A673 (cell line): ENCODE measurements at regions not wholly inside any gene's neighbourhood (a gene's known extent, or its start where the extent isn't known, plus 50 kb on each side); places are given as distances from the start of the nearest gene placed in this dataset.

Experiments
- BruUV-seq: library from RNA; stranded (reverse); fragments of 400-500 nt; replicated peaks from 2 replicates; lab custom pipeline; 2021; lab: Mats Ljungman, UMichigan
- CTCF ChIA-PET: fragments of 300-600 bp; sonication (Branson Sonifier 250); formaldehyde crosslinking; loops from one replicate; lab custom pipeline; 2022; ENCODE audit warnings: antibody characterized with exemption; lab: Charles Lee
- POLR2A ChIA-PET: fragments of 300-600 bp; sonication (Branson Sonifier 250); formaldehyde crosslinking; loops from one replicate; lab custom pipeline; 2022; ENCODE audit warnings: antibody characterized with exemption; ENCODE audit not compliant: low non-redundant PET; lab: Charles Lee
- DNase-seq: peaks from one replicate; pipeline ENCODE4 v3.0.0-alpha.2; 2015; ENCODE audit warnings: low spot score
- H3K27ac ChIP-seq: fragments of 200-600 bp; sonication (generic); 2 replicates; pipeline ENCODE4 v1.5.1; 2016; ENCODE audit warnings: mixed run types, low read depth, mild to moderate bottlenecking, mixed read lengths, antibody characterized with exemption, low read length; ENCODE audit not compliant: poor library complexity, severe bottlenecking
- H3K27me3 ChIP-seq: fragments of 200-600 bp; sonication (generic); replicated peaks from 2 replicates; pipeline ENCODE4 v1.6.1; 2017; ENCODE audit warnings: mixed run types, low read depth, mild to moderate bottlenecking, mixed read lengths, antibody characterized with exemption, low read length; ENCODE audit not compliant: insufficient read depth, poor library complexity
- H3K36me3 ChIP-seq: fragments of 200-600 bp; sonication (generic); 2 replicates; pipeline ENCODE4 v1.6.1; 2016; ENCODE audit warnings: mixed run types, mild to moderate bottlenecking, mixed read lengths, antibody characterized with exemption, low read length; ENCODE audit not compliant: insufficient read depth, poor library complexity, severe bottlenecking
- H3K4me1 ChIP-seq: fragments of 200-600 bp; sonication (generic); 2 replicates; pipeline ENCODE4 v1.6.1; 2017; ENCODE audit warnings: mixed run types, mild to moderate bottlenecking, mixed read lengths, antibody characterized with exemption, low read length; ENCODE audit not compliant: insufficient read depth, poor library complexity, severe bottlenecking
- H3K4me3 ChIP-seq: fragments of 200-600 bp; sonication (generic); 2 replicates; pipeline ENCODE4 v1.5.1; 2016; ENCODE audit warnings: low read depth, mixed run types, mild to moderate bottlenecking, mixed read lengths, low read length; ENCODE audit not compliant: poor library complexity, severe bottlenecking
- H3K9me3 ChIP-seq: fragments of 200-600 bp; sonication (generic); 2 replicates; pipeline ENCODE4 v1.6.1; 2016; ENCODE audit warnings: mixed run types, low read depth, mild to moderate bottlenecking, mixed read lengths, antibody characterized with exemption, low read length; ENCODE audit not compliant: poor library complexity, severe bottlenecking
- EZH2 ChIP-seq: fragments of 200-600 bp; sonication (generic); IDR thresholded peaks from 2 replicates; pipeline ENCODE4 v1.6.1; 2017; ENCODE audit warnings: borderline replicate concordance, low read depth, mild to moderate bottlenecking, mixed read lengths, antibody characterized with exemption, low read length; ENCODE audit not compliant: poor library complexity, severe bottlenecking
- intact Hi-C: fragments of 100-400 bp; cut with micrococcal nuclease; formaldehyde crosslinking; loops from one replicate; pipeline ENCODE4 v1.10.0; 2022; ENCODE audit not compliant: unreplicated experiment
- TF ChIP-seq, protein P1 (sequence below): fragments of 300-800, 200-600 bp; sonication (generic); conservative IDR thresholded peaks from 2 replicates; pipeline ENCODE4 v1.5.1; 2017; ENCODE audit warnings: low read depth, mild to moderate bottlenecking, antibody characterized with exemption, low read length, moderate library complexity, mixed read lengths

- BruUV-seq = no TSS peak
- Histone ChIP-seq H3K9me3 (no peaks in the 10 kb centered on the region), H3K4me1 (peaks cover 12% of the 10 kb centered on the region), H3K27ac (no peak overlapping the region), H3K4me3 (no peak overlapping the region), H3K27me3 (peaks cover 5% of the 10 kb centered on the region), H3K36me3 (no peaks in the 10 kb centered on the region)
- ChIA-PET CTCF (no interaction called here), POLR2A (no interaction called here)
- peak; percentile 33 for DNase-seq
- intact Hi-C loops = no loop called here
- TF ChIP-seq, protein P1, sequence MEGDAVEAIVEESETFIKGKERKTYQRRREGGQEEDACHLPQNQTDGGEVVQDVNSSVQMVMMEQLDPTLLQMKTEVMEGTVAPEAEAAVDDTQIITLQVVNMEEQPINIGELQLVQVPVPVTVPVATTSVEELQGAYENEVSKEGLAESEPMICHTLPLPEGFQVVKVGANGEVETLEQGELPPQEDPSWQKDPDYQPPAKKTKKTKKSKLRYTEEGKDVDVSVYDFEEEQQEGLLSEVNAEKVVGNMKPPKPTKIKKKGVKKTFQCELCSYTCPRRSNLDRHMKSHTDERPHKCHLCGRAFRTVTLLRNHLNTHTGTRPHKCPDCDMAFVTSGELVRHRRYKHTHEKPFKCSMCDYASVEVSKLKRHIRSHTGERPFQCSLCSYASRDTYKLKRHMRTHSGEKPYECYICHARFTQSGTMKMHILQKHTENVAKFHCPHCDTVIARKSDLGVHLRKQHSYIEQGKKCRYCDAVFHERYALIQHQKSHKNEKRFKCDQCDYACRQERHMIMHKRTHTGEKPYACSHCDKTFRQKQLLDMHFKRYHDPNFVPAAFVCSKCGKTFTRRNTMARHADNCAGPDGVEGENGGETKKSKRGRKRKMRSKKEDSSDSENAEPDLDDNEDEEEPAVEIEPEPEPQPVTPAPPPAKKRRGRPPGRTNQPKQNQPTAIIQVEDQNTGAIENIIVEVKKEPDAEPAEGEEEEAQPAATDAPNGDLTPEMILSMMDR = no peak
- no peak for TF ChIP-seq EZH2
These were observed 288.1 kb upstream of the PRDM1 start for GRCh38 chr6:105797983-105798453.

DNA sequence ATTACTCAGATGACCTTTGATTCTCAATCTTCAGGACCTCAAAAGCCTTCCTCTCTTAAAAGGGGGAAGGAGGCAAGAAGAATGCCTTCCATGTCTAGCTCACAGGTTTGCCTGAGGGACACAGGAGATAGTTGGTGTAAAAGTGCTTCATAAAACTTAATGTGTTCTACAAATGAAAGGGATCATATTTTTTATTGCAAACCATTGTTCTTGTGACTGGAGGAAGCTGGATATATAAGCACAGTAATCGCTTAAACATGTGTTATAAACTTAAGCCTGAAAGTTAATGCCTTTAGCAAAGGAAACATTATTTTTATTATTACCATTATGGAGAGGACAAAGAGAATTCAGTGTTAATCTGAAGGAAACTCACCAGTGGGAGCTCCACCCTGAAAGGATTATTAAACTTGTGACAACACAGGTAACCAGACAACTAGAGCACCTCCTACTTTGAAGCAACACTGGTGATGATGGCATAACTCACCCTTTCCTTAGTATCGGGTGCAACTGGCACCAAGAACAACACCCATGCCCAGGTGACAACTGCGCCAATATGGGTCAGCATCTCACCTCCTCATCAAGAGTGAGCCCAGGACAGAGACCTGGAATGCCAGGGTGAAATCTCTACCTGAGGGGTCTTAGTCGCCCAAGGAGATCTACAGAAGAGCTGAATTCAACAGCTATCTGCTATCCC, 288.7 kb upstream of the PRDM1 start:
- Histone ChIP-seq H3K9me3 (no peaks in the 10 kb centered on the region), H3K4me3 (no peak overlapping the region), H3K4me1 (peaks cover 12% of the 10 kb centered on the region), H3K36me3 (no peaks in the 10 kb centered on the region), H3K27me3 (peaks cover 4% of the 10 kb centered on the region), H3K27ac (no peak overlapping the region)
- no peak for TF ChIP-seq EZH2
- TF ChIP-seq, protein P1 = no peak
- ChIA-PET POLR2A (no interaction called here), CTCF (no interaction called here)
- BruUV-seq = no TSS peak
- no peak for DNase-seq
- intact Hi-C loops = no loop called here

DNA sequence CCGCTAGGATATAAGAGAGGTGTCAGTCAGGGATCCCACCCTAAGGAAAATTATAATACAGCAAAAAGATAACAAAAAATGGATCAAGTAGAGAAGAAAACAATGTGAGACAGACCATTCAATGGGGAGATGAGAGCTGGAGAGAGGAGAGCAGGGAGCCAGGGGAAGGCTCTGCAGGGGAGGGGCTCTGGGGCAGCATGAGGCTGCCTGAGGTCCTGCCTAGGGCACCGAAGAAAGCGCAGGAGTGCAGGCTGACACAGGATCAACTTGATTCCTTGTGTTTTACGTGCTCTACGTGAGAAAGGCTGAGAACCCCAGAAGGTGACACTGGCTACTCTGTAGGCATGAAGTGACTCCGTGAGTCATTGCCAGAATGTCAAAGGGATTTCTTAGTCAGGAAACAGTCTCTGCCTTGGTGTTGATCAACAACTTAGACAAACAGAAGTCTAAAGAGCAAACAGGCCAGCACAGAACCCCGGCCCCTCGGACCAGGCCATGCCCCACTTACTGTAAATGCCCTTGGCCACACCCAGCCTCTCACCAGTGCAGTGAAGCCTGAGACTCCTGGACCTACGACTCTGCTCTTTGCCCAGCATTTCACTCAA, 290.1 kb upstream of the PRDM1 start:
- Histone ChIP-seq H3K9me3 (no peaks in the 10 kb centered on the region), H3K27ac (no peak overlapping the region), H3K27me3 (peaks cover 4% of the 10 kb centered on the region), H3K36me3 (no peaks in the 10 kb centered on the region), H3K4me3 (no peak overlapping the region), H3K4me1 (peaks cover 12% of the 10 kb centered on the region)
- intact Hi-C loops = no loop called here
- no TSS peak for BruUV-seq
- DNase-seq = no peak
- TF ChIP-seq, protein P1 = no peak
- TF ChIP-seq EZH2 = no peak
- ChIA-PET POLR2A (no interaction called here), CTCF (interaction anchor here (0.6 kb wide), 1 partner anchor 365 kb away, joined by 3 read pairs; no protein-coding TSS in a partner anchor)
